Esophagus squamous epithelium (tissue), 4 donors: ENCODE measurements at regions not wholly inside any gene's neighbourhood (a gene's known extent, or its start where the extent isn't known, plus 50 kb on each side); places are given as distances from the start of the nearest gene placed in this dataset.

Source experiments
- POLR2A ChIP-seq, 4 donors: fragments of 450-650 bp; IDR thresholded peaks; one replicate each; pipeline ENCODE4 v1.6.1; 2017; ENCODE audit warnings: antibody characterized with exemption in 4 of 4, mild to moderate bottlenecking in 4 of 4, moderate library complexity in 3 of 4
- TF ChIP-seq, protein P1 (sequence below), 6 experiments: fragments of 450-650 bp in 4 of 6; fragments of 200-600 bp in 2 of 6; sonication (generic) in 2 of 6; IDR thresholded peaks; one replicate each; pipeline ENCODE4 v1.5.1; 2016 to 2019; ENCODE audit warnings: antibody characterized with exemption in 6 of 6, mild to moderate bottlenecking in 4 of 6, moderate library complexity in 4 of 6

DNA sequence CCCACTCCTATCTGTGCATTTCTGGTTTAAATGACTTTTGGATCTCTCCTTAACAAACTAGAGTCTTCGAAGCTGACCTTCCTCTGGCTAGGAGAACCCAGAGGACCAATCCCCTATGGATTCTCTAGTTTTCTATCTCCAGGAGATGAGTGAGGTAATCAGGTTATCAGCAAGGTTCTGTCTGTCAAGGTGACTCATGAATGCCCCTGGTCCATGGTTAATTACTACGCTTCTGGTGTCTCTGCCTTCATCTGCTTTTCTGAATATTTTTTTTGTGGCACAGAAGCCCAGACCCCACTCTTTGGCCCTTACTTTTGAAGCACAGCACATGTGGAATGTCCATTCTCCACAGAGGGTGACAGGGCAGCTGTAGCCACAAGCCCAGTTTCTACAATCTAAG, 897.9 kb upstream of the KLHL29 start:
- TF ChIP-seq, protein P1, sequence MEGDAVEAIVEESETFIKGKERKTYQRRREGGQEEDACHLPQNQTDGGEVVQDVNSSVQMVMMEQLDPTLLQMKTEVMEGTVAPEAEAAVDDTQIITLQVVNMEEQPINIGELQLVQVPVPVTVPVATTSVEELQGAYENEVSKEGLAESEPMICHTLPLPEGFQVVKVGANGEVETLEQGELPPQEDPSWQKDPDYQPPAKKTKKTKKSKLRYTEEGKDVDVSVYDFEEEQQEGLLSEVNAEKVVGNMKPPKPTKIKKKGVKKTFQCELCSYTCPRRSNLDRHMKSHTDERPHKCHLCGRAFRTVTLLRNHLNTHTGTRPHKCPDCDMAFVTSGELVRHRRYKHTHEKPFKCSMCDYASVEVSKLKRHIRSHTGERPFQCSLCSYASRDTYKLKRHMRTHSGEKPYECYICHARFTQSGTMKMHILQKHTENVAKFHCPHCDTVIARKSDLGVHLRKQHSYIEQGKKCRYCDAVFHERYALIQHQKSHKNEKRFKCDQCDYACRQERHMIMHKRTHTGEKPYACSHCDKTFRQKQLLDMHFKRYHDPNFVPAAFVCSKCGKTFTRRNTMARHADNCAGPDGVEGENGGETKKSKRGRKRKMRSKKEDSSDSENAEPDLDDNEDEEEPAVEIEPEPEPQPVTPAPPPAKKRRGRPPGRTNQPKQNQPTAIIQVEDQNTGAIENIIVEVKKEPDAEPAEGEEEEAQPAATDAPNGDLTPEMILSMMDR (IDR thresholded peaks at IDR 0.05) = no peak
- TF ChIP-seq POLR2A (IDR thresholded peaks at IDR 0.05) = no peak
